RWPE2 (cell line): ENCODE measurements at regions not wholly inside any gene's neighbourhood (a gene's known extent, or its start where the extent isn't known, plus 50 kb on each side); places are given as distances from the start of the nearest gene placed in this dataset.

Source experiments
- ATAC-seq: fragments of 200-7000 bp; cut with Tn5 transposase; 3 replicates; pipeline ENCODE4 v1.9.1; 2021; ENCODE audit warnings: low read depth
- DNase-seq: peaks from one replicate; pipeline ENCODE4 v3.0.0-alpha.2; 2020; ENCODE audit warnings: low spot score
- H3K27ac ChIP-seq: fragments of 450-650 bp; 2 replicates; pipeline ENCODE4 v1.5.1; 2017; ENCODE audit warnings: mild to moderate bottlenecking; ENCODE audit not compliant: poor library complexity, severe bottlenecking
- H3K27me3 ChIP-seq: fragments of 250-450 bp; sonication (Bioruptor Pico); 2 replicates; pipeline ENCODE4 v1.5.1; 2021; ENCODE audit warnings: mild to moderate bottlenecking, moderate library complexity; ENCODE audit not compliant: insufficient read depth, poor library complexity, severe bottlenecking
- H3K36me3 ChIP-seq: fragments of 250-450 bp; sonication (Bioruptor Pico); 2 replicates; pipeline ENCODE4 v1.5.1; 2020; ENCODE audit warnings: low read depth, mild to moderate bottlenecking, moderate library complexity
- H3K4me1 ChIP-seq: fragments of 250-450 bp; sonication (Bioruptor Pico); 2 replicates; pipeline ENCODE4 v1.5.1; 2021; ENCODE audit warnings: mild to moderate bottlenecking, moderate library complexity; ENCODE audit not compliant: insufficient read depth, poor library complexity, severe bottlenecking
- H3K4me3 ChIP-seq: fragments of 250-450 bp; sonication (Bioruptor Pico); 2 replicates; pipeline ENCODE4 v1.5.1; 2021; ENCODE audit warnings: mild to moderate bottlenecking, moderate library complexity; ENCODE audit not compliant: severe bottlenecking
- H3K9me3 ChIP-seq: fragments of 250-450 bp; sonication (Bioruptor Pico); 2 replicates; pipeline ENCODE4 v1.5.1; 2021; ENCODE audit warnings: mild to moderate bottlenecking, moderate library complexity; ENCODE audit not compliant: severe bottlenecking
- TF ChIP-seq, protein P1 (sequence below): fragments of 450-650 bp; IDR thresholded peaks from one replicate; pipeline ENCODE4 v1.5.1; 2017; ENCODE audit warnings: mild to moderate bottlenecking, moderate library complexity; ENCODE audit not compliant: poor library complexity, severe bottlenecking

DNA sequence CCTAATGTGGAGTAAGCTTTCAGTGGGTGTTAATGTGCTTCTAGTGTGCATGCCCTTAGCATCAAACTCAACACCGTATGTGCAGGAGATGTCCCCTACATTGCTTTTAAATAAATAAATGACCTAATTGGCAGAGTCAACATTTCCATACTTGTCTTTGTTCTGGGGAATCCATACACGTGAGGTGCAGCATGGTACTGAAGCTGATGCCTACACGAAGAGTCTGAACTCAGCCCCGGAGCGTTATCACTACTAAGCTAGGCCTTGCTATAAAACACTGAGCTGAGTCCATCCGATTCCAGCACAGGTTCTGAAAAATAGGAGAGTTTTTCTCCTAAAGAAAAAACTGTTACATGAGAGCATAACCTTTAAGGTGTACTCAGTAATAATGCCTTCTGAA, 125.0 kb upstream of the DYRK2 start:
- H3K27me3 ChIP-seq: no peaks in the 10 kb centered on the region
- no peak overlapping the region for H3K27ac ChIP-seq
- no peak overlapping the region for H3K4me3 ChIP-seq
- H3K36me3 ChIP-seq: no peaks in the 10 kb centered on the region
- TF ChIP-seq, protein P1, sequence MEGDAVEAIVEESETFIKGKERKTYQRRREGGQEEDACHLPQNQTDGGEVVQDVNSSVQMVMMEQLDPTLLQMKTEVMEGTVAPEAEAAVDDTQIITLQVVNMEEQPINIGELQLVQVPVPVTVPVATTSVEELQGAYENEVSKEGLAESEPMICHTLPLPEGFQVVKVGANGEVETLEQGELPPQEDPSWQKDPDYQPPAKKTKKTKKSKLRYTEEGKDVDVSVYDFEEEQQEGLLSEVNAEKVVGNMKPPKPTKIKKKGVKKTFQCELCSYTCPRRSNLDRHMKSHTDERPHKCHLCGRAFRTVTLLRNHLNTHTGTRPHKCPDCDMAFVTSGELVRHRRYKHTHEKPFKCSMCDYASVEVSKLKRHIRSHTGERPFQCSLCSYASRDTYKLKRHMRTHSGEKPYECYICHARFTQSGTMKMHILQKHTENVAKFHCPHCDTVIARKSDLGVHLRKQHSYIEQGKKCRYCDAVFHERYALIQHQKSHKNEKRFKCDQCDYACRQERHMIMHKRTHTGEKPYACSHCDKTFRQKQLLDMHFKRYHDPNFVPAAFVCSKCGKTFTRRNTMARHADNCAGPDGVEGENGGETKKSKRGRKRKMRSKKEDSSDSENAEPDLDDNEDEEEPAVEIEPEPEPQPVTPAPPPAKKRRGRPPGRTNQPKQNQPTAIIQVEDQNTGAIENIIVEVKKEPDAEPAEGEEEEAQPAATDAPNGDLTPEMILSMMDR: no peak
- ATAC-seq (no peak), DNase-seq (no peak)
- no peaks in the 10 kb centered on the region for H3K9me3 ChIP-seq
- H3K4me1 ChIP-seq: no peaks in the 10 kb centered on the region

DNA sequence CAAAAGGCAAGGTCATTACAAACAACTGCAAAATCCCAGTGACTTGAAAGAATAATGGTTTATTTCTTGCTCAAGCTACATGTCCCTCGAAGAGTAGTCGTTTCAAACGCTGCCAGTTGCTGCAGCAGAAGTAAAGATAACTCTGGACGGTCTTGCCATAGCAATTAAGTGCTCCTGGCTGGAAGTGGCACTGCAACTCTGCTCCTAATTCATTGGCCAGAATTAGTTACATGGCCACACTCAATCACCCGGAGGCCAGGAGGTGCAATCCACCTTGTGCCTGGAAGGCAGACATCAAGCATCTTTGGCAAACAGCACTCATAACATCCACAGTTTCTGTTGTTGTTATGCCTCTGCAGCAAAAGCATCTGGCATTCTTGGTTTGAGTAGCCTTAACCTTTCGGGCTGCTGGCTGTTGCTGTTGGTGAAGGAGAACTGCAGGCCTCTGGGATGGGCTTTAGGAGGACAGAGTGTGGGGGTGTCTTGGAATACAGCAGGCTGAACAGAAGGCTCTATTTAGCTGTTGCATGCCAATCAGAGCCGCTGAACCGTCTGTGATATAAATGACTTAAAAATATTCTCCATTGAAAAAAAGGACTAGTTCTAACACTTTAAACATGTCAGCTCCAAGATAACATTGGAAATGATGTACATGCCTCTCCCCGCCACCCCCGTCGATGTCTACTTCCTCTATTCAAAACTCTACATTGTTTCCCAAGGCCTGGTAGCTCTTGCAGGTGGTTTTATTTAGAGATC, 123.5 kb upstream of the DYRK2 start:
- Histone ChIP-seq H3K36me3 (no peaks in the 10 kb centered on the region), H3K27me3 (no peaks in the 10 kb centered on the region), H3K4me1 (no peaks in the 10 kb centered on the region), H3K9me3 (no peaks in the 10 kb centered on the region), H3K4me3 (no peak overlapping the region), H3K27ac (no peak overlapping the region)
- TF ChIP-seq, protein P1: no peak
- no peak for DNase-seq
- no peak for ATAC-seq

DNA sequence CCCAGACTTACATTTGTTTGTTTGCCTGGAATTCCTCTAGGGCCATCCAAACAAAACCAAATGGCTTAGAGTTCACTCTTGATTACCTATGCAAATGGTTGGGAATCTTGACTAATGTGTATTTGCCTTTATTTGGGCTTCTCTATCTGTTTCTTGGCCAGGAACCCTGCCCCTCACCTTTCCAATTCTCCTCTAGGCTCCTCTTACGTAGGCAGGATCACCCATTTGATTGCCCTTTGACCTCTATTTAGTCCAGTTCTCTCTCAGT, 123.0 kb upstream of the DYRK2 start:
- no peaks in the 10 kb centered on the region for H3K27me3 ChIP-seq
- TF ChIP-seq, protein P1: no peak
- no peak overlapping the region for H3K4me3 ChIP-seq
- no peaks in the 10 kb centered on the region for H3K4me1 ChIP-seq
- no peak overlapping the region for H3K27ac ChIP-seq
- no peaks in the 10 kb centered on the region for H3K9me3 ChIP-seq
- no peak for DNase-seq
- ATAC-seq: no peak
- H3K36me3 ChIP-seq: no peaks in the 10 kb centered on the region

DNA sequence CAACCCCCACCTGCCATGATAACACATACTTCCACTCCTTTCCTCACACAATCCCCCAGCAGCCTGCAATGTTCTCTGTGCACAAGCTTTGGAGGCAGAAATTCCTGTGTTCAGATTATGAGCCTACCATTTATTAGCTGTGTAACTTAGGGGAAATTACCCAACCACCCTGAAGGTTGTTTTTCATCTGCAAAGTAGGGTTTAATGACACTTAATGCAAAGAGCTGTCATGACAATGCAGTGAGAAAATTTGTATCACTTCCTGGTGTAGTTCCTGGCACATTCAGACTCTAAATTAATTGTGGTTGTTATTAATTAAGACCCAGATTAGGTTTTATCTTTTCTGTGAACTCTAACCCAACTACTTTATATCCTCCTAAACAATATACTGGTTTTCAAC, 122.4 kb upstream of the DYRK2 start:
- TF ChIP-seq, protein P1: no peak

DNA sequence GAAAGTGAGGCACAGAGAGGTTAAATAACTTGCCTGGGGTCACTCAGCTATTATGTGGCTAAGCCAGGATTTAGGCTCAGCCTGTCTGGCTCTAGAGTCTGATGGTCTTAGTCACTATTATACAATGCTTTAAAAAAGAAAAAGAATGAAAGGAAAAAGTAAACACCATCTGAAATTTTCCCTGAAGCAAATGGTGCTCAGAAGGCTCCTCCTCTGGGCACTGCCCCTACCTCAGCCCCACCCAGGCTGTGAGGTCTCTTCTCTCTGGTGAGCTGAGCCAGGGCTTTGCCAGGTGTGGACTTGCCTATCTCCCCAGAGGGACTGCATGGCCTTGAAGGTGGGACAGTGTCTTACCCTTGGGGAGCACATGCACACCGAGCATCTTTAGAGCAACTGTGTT, 117.5 kb upstream of the DYRK2 start:
- H3K27me3 ChIP-seq: no peaks in the 10 kb centered on the region
- no peaks in the 10 kb centered on the region for H3K9me3 ChIP-seq
- H3K36me3 ChIP-seq: no peaks in the 10 kb centered on the region
- H3K27ac ChIP-seq: no peak overlapping the region
- no peak overlapping the region for H3K4me3 ChIP-seq
- TF ChIP-seq, protein P1: no peak
- DNase-seq: no peak
- peaks cover 21% of the 10 kb centered on the region for H3K4me1 ChIP-seq
- peak; percentile 40; the same call in 1 of the 3 replicates for ATAC-seq

More for the DNA sequence above, 122.4 kb upstream of the DYRK2 start:
- H3K27ac ChIP-seq: no peak overlapping the region
- H3K36me3 ChIP-seq: no peaks in the 10 kb centered on the region
- no peak for DNase-seq
- H3K9me3 ChIP-seq: no peaks in the 10 kb centered on the region
- no peak for ATAC-seq
- H3K4me1 ChIP-seq: no peaks in the 10 kb centered on the region
- no peaks in the 10 kb centered on the region for H3K27me3 ChIP-seq
- no peak overlapping the region for H3K4me3 ChIP-seq
